ENCODE measurements at regions not wholly inside any gene's neighbourhood (a gene's known extent, or its start where the extent isn't known, plus 50 kb on each side); places are given as distances from the start of the nearest gene placed in this dataset.

- TF ChIP-seq CTCF (conservative IDR thresholded peaks at IDR 0.05 in 1 of 2, IDR thresholded peaks at IDR 0.05 in 1 of 2; ENCODE audit: low read depth in 1 of 2, low read length in 2 of 2) = no peak
- no peak for TF ChIP-seq EZH2 (IDR thresholded peaks at IDR 0.05; ENCODE audit: low read length, missing control alignments)
These were observed 98.5 kb upstream of the ANO1 start for GRCh38 chr11:69979632-69980031.

Data from fibroblast of lung (primary cell).